ENCODE measurements at regions not wholly inside any gene's neighbourhood (a gene's known extent, or its start where the extent isn't known, plus 50 kb on each side); places are given as distances from the start of the nearest gene placed in this dataset.

DNA sequence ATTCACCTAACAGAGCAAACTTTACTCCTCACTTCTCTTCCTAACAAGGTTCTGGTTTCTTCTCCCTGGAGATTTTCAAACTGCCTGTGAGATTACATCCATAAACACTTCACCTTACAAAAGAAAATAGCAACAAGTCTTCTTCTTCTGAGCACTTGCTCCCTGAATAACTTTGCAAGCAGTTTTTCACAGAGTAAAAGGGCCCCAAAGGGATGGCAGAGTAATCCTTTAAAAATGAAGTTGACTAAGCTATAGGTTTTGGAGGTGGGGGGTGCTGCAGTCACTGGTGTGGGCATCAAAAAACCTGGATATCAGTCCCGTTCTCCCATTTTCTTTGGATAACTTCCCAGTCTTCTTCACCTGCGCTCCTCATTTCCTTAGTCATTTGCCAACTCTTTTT lies 484.9 kb downstream of the MIAT start:
- Histone ChIP-seq H3K27me3 (no peaks in the 10 kb centered on the region), H3K36me3 (no peaks in the 10 kb centered on the region), H3K4me3 (no peak overlapping the region), H3K9me3 (no peaks in the 10 kb centered on the region), H3K27ac (no peak overlapping the region), H3K4me1 (peaks cover 0 to 11% (median 7%) of the 10 kb centered on the region in 4 donors)
- intact Hi-C loops (cut with DNase I; ENCODE audit: low total_unique reads): no loop called here
- TF ChIP-seq, protein P1, sequence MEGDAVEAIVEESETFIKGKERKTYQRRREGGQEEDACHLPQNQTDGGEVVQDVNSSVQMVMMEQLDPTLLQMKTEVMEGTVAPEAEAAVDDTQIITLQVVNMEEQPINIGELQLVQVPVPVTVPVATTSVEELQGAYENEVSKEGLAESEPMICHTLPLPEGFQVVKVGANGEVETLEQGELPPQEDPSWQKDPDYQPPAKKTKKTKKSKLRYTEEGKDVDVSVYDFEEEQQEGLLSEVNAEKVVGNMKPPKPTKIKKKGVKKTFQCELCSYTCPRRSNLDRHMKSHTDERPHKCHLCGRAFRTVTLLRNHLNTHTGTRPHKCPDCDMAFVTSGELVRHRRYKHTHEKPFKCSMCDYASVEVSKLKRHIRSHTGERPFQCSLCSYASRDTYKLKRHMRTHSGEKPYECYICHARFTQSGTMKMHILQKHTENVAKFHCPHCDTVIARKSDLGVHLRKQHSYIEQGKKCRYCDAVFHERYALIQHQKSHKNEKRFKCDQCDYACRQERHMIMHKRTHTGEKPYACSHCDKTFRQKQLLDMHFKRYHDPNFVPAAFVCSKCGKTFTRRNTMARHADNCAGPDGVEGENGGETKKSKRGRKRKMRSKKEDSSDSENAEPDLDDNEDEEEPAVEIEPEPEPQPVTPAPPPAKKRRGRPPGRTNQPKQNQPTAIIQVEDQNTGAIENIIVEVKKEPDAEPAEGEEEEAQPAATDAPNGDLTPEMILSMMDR (IDR thresholded peaks at IDR 0.05): no peak
- no peak for DNase-seq

DNA sequence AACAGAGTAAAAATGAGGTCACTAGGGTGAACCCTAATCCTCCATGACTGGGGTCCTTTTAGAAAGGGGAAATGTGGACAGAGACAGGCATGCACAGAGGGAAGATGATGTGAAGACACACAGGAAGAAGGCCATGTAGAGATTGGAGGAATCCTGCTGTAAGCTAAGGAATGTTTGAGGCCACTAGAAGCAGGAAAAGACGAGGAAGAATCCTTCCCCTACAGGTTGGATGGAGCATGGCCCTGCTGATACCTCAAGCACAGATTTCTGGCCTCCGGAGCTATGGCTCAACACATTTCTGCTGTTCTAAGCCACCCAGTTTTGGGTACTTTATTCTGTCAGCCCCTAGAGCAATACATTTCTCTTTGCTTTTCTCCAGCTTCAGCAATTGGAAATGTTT lies 486.9 kb downstream of the MIAT start:
- no peaks in the 10 kb centered on the region for H3K36me3 ChIP-seq
- no peak overlapping the region for H3K27ac ChIP-seq
- no peak for DNase-seq
- peaks cover 0 to 11% (median 7%) of the 10 kb centered on the region in 4 donors for H3K4me1 ChIP-seq
- no peak overlapping the region for H3K4me3 ChIP-seq
- H3K9me3 ChIP-seq: no peaks in the 10 kb centered on the region
- TF ChIP-seq, protein P1 (IDR thresholded peaks at IDR 0.05): no peak
- intact Hi-C loops (cut with DNase I; ENCODE audit: low total_unique reads): no loop called here
- no peaks in the 10 kb centered on the region for H3K27me3 ChIP-seq

DNA sequence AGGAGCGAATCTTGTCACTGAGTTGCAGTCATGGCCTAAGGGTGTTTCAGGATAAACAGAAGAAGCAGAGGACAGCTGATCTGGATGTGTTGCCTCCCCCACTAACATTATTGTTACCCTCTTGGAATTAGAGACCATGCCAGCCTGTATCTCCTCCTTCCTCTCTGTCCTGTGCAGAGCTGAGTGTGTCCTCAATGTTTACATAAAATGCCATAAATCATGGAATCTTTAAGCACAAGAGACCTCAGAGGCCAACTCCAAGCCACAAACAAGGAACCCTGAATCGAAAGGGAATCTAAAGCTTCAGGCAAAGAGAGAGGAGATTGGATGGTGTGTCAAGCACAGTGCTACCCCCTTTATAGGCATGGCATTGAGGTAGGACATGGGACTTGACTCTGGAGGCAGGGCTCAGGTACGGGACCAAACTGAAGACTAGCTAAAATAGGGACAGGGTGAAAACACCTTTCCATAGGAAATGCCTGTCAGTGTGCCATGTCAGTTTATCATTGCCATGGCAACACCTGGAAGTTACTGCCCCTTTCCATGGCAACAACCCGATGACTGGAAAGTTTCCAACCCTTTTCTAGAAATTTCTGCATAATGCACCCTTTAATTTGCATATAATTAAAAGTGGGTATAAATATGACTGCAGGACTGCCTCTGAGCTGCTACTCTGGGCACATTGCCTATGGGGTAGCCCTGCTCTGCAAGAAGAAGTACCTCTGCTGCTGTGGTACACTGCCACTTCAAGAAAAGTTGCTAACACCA lies 489.7 kb downstream of the MIAT start:
- intact Hi-C loops (cut with DNase I; ENCODE audit: low total_unique reads): no loop called here
- H3K9me3 ChIP-seq: no peaks in the 10 kb centered on the region
- no peak overlapping the region for H3K4me3 ChIP-seq
- H3K36me3 ChIP-seq: no peaks in the 10 kb centered on the region
- peaks cover 0 to 12% (median 0%) of the 10 kb centered on the region in 4 donors for H3K4me1 ChIP-seq
- no peak overlapping the region for H3K27ac ChIP-seq
- no peaks in the 10 kb centered on the region for H3K27me3 ChIP-seq
- TF ChIP-seq, protein P1 (IDR thresholded peaks at IDR 0.05): no peak
- no peak for DNase-seq

DNA sequence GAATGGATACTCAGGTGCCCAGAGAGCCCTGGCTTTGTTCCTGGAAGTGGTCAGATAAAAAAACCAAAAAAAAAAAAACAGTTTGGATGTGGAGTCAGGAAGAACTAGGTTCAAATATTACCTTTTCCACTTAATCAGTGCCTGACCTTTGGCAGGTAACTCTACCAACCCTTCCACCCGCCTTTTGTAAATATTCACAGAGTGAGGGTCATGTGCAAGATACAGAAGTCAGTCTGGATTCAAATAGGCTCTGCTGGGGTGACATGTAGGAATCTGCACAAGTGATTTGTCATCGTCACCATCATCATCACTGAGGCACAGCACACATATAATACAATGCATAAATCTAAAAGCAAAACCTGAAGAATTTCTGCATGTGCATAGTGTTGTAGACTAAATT lies 490.7 kb downstream of the MIAT start:
- Histone ChIP-seq H3K9me3 (no peaks in the 10 kb centered on the region), H3K4me1 (peaks cover 0 to 12% (median 0%) of the 10 kb centered on the region in 4 donors), H3K27me3 (no peaks in the 10 kb centered on the region), H3K4me3 (no peak overlapping the region), H3K27ac (no peak overlapping the region), H3K36me3 (no peaks in the 10 kb centered on the region)
- no peak for DNase-seq
- TF ChIP-seq, protein P1 (IDR thresholded peaks at IDR 0.05): no peak
- intact Hi-C loops (cut with DNase I; ENCODE audit: low total_unique reads): no loop called here

DNA sequence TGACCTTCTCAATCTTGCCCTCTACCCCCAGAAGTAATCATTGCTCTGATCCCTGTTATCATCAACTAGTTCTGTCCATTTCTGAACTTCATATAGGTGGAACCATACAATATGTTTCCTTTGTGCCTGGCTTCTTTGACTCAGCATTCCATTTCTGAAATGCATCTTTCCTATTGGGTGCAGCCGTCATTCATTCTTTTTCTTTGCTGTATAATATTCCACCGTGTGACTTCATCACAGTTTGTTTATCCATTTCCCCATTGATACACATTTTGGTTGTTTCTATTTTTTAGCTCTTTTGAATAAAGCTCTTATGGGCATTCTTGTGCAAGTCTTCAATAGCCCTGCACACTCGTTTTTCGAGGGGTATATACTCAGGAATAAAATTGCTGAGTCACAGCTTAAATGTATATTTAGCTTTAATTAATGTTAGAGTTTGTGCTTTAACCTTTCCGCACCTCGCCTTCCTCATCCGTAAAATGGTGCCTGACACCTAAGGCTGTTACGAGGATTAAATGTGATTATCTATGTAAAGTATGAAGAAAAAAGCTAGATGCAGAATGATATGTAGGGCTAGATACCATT lies 491.6 kb downstream of the MIAT start:
- Histone ChIP-seq H3K9me3 (no peaks in the 10 kb centered on the region), H3K27me3 (no peaks in the 10 kb centered on the region), H3K4me1 (peaks cover 0 to 12% (median 0%) of the 10 kb centered on the region in 4 donors), H3K36me3 (no peaks in the 10 kb centered on the region), H3K27ac (no peak overlapping the region), H3K4me3 (no peak overlapping the region)
- TF ChIP-seq, protein P1 (IDR thresholded peaks at IDR 0.05): no peak
- intact Hi-C loops (cut with DNase I; ENCODE audit: low total_unique reads): no loop called here
- no peak for DNase-seq

Data from tibial artery (tissue), 4 donors.